A673 (cell line): ENCODE measurements at regions not wholly inside any gene's neighbourhood (a gene's known extent, or its start where the extent isn't known, plus 50 kb on each side); places are given as distances from the start of the nearest gene placed in this dataset.

Source experiments
- BruUV-seq: library from RNA; stranded (reverse); fragments of 400-500 nt; replicated peaks from 2 replicates; lab custom pipeline; 2021; lab: Mats Ljungman, UMichigan
- CTCF ChIA-PET: fragments of 300-600 bp; sonication (Branson Sonifier 250); formaldehyde crosslinking; loops from one replicate; lab custom pipeline; 2022; ENCODE audit warnings: antibody characterized with exemption; lab: Charles Lee
- POLR2A ChIA-PET: fragments of 300-600 bp; sonication (Branson Sonifier 250); formaldehyde crosslinking; loops from one replicate; lab custom pipeline; 2022; ENCODE audit warnings: antibody characterized with exemption; ENCODE audit not compliant: low non-redundant PET; lab: Charles Lee
- DNase-seq: peaks from one replicate; pipeline ENCODE4 v3.0.0-alpha.2; 2015; ENCODE audit warnings: low spot score
- H3K27ac ChIP-seq: fragments of 200-600 bp; sonication (generic); 2 replicates; pipeline ENCODE4 v1.5.1; 2016; ENCODE audit warnings: mixed run types, low read depth, mild to moderate bottlenecking, mixed read lengths, antibody characterized with exemption, low read length; ENCODE audit not compliant: poor library complexity, severe bottlenecking
- H3K27me3 ChIP-seq: fragments of 200-600 bp; sonication (generic); replicated peaks from 2 replicates; pipeline ENCODE4 v1.6.1; 2017; ENCODE audit warnings: mixed run types, low read depth, mild to moderate bottlenecking, mixed read lengths, antibody characterized with exemption, low read length; ENCODE audit not compliant: insufficient read depth, poor library complexity
- H3K36me3 ChIP-seq: fragments of 200-600 bp; sonication (generic); 2 replicates; pipeline ENCODE4 v1.6.1; 2016; ENCODE audit warnings: mixed run types, mild to moderate bottlenecking, mixed read lengths, antibody characterized with exemption, low read length; ENCODE audit not compliant: insufficient read depth, poor library complexity, severe bottlenecking
- H3K4me1 ChIP-seq: fragments of 200-600 bp; sonication (generic); 2 replicates; pipeline ENCODE4 v1.6.1; 2017; ENCODE audit warnings: mixed run types, mild to moderate bottlenecking, mixed read lengths, antibody characterized with exemption, low read length; ENCODE audit not compliant: insufficient read depth, poor library complexity, severe bottlenecking
- H3K4me3 ChIP-seq: fragments of 200-600 bp; sonication (generic); 2 replicates; pipeline ENCODE4 v1.5.1; 2016; ENCODE audit warnings: low read depth, mixed run types, mild to moderate bottlenecking, mixed read lengths, low read length; ENCODE audit not compliant: poor library complexity, severe bottlenecking
- H3K9me3 ChIP-seq: fragments of 200-600 bp; sonication (generic); 2 replicates; pipeline ENCODE4 v1.6.1; 2016; ENCODE audit warnings: mixed run types, low read depth, mild to moderate bottlenecking, mixed read lengths, antibody characterized with exemption, low read length; ENCODE audit not compliant: poor library complexity, severe bottlenecking
- EZH2 ChIP-seq: fragments of 200-600 bp; sonication (generic); IDR thresholded peaks from 2 replicates; pipeline ENCODE4 v1.6.1; 2017; ENCODE audit warnings: borderline replicate concordance, low read depth, mild to moderate bottlenecking, mixed read lengths, antibody characterized with exemption, low read length; ENCODE audit not compliant: poor library complexity, severe bottlenecking
- intact Hi-C: fragments of 100-400 bp; cut with micrococcal nuclease; formaldehyde crosslinking; loops from one replicate; pipeline ENCODE4 v1.10.0; 2022; ENCODE audit not compliant: unreplicated experiment
- TF ChIP-seq, protein P1 (sequence below): fragments of 300-800, 200-600 bp; sonication (generic); conservative IDR thresholded peaks from 2 replicates; pipeline ENCODE4 v1.5.1; 2017; ENCODE audit warnings: low read depth, mild to moderate bottlenecking, antibody characterized with exemption, low read length, moderate library complexity, mixed read lengths

DNA sequence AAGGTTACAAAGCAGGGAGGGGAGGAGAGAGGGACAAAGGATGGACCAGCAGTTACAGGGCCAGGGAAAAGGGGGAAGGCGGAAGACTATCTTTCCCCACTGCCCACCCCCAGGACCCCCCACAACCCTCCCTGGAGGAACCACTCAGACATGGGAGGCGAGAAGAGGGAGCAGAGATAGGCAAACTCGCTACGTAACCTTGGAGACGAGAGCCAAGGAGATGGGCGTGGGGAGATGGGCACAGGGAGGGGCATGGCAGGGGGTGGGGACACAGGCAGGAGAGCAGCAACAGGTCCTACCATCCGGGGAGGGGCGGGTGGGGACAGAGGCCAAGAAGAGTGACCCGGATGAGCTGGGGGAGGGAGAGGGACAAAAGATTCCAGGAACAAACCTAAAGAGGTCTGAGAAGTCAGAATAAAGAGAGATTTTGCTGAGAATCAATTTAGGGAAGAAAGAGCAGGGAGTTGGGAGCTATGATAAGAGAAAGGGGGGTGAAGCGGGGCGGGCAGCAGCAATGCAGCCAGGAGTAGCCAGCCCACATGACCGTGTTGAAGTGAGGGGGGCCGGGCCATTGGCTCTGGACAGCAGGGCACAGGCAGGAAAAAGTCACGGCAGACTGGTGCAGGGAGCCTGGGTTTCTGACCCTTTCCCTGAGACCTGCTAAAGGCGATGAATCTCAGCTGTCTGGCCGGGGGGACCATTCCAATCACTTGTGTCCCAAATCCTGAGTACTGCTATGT lies 128.4 kb downstream of the BUD13 start:
- H3K27ac ChIP-seq: no peak overlapping the region
- H3K4me3 ChIP-seq: no peak overlapping the region
- BruUV-seq: no TSS peak
- DNase-seq: no peak
- no peaks in the 10 kb centered on the region for H3K36me3 ChIP-seq
- H3K4me1 ChIP-seq: no peaks in the 10 kb centered on the region
- no peak for TF ChIP-seq EZH2
- TF ChIP-seq, protein P1, sequence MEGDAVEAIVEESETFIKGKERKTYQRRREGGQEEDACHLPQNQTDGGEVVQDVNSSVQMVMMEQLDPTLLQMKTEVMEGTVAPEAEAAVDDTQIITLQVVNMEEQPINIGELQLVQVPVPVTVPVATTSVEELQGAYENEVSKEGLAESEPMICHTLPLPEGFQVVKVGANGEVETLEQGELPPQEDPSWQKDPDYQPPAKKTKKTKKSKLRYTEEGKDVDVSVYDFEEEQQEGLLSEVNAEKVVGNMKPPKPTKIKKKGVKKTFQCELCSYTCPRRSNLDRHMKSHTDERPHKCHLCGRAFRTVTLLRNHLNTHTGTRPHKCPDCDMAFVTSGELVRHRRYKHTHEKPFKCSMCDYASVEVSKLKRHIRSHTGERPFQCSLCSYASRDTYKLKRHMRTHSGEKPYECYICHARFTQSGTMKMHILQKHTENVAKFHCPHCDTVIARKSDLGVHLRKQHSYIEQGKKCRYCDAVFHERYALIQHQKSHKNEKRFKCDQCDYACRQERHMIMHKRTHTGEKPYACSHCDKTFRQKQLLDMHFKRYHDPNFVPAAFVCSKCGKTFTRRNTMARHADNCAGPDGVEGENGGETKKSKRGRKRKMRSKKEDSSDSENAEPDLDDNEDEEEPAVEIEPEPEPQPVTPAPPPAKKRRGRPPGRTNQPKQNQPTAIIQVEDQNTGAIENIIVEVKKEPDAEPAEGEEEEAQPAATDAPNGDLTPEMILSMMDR: no peak
- POLR2A ChIA-PET: no interaction called here
- no peaks in the 10 kb centered on the region for H3K9me3 ChIP-seq
- intact Hi-C loops: loop anchor here (5.0 kb wide), 2 partner anchors 132 to 1322 kb away; no protein-coding TSS in a partner anchor
- H3K27me3 ChIP-seq: peaks cover under 1% of the 10 kb centered on the region
- CTCF ChIA-PET: no interaction called here

DNA sequence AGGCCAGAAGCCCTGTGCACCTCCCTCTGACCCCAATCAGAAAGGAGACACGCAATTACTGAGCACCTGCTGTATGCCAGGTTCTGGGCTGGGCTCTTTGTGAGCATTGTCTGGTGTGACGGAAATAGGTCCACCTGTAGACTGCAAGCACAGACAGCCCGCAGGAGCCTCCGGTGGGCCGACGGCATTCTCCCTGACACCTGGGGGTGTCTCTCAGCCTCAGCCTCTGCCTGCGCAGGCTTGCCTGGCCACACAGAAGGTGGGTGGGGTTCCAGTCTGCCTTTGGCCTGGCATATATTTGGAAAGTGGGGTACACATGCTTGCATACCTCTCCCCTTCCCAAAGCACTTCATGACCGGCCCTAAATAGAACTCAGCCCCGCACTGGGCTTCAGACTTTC lies 129.3 kb downstream of the BUD13 start:
- ChIA-PET CTCF (no interaction called here), POLR2A (no interaction called here)
- H3K27ac ChIP-seq: no peak overlapping the region
- intact Hi-C loops: loop anchor here (5.0 kb wide), 2 partner anchors 131 to 1321 kb away; no protein-coding TSS in a partner anchor
- no TSS peak for BruUV-seq
- no peaks in the 10 kb centered on the region for H3K36me3 ChIP-seq
- no peaks in the 10 kb centered on the region for H3K9me3 ChIP-seq
- DNase-seq: no peak
- TF ChIP-seq, protein P1: no peak
- H3K4me1 ChIP-seq: no peaks in the 10 kb centered on the region
- H3K27me3 ChIP-seq: peaks cover 9% of the 10 kb centered on the region
- no peak overlapping the region for H3K4me3 ChIP-seq

DNA sequence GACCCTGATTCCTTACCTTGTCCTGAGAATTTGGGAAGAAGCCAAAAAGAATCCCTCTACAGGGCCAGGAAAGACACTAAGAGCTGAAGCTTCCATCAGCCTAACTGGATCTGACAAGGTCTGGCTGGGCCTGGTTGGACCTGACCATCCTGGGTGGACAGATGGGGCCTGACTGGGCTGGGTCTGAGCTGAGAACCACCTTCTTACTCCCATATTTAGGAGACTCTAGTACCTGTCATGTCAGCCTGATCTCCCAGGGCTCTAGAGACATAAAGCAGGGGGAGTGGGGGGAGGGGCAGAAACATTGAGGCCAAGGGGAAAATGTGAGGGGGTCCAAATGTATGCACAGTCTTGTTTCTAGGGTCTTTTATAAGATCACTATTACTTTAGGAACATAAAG lies 129.9 kb downstream of the BUD13 start:
- no peaks in the 10 kb centered on the region for H3K9me3 ChIP-seq
- no peaks in the 10 kb centered on the region for H3K36me3 ChIP-seq
- DNase-seq: no peak
- H3K4me3 ChIP-seq: no peak overlapping the region
- ChIA-PET POLR2A (interaction anchor here (0.6 kb wide), 1 partner anchor 1788 kb away, joined by 3 read pairs; no protein-coding TSS in a partner anchor), CTCF (interaction anchor here (1.2 kb wide), 1 partner anchor 285 kb away, joined by 3 read pairs; no protein-coding TSS in a partner anchor)
- no peak overlapping the region for H3K27ac ChIP-seq
- no peaks in the 10 kb centered on the region for H3K4me1 ChIP-seq
- no TSS peak for BruUV-seq
- TF ChIP-seq EZH2: no peak
- TF ChIP-seq, protein P1: no peak
- peaks cover 13% of the 10 kb centered on the region for H3K27me3 ChIP-seq
- intact Hi-C loops: loop anchor here (5.0 kb wide), 2 partner anchors 131 to 1321 kb away; no protein-coding TSS in a partner anchor
